ENCODE measurements at regions not wholly inside any gene's neighbourhood (a gene's known extent, or its start where the extent isn't known, plus 50 kb on each side); places are given as distances from the start of the nearest gene placed in this dataset.

- Histone ChIP-seq H3K9me3 (ENCODE audit: control insufficient read depth in 4 of 4, low read length in 3 of 4) (peaks cover 7 to 32% (median 16%) of the 10 kb centered on the region in 4 donors), H3K4me3 (ENCODE audit: low read depth in 1 of 3, low read length in 3 of 3) (no peak overlapping the region), H3K9ac (ENCODE audit: low read depth in 1 of 2, low read length in 2 of 2) (no peak overlapping the region), H3K27ac (ENCODE audit: low read depth in 1 of 2, low read length in 2 of 2) (no peak overlapping the region), H3K4me1 (ENCODE audit: control insufficient read depth in 4 of 4, insufficient read depth in 4 of 4, low read length in 3 of 4) (no peaks in the 10 kb centered on the region), H3K36me3 (ENCODE audit: control insufficient read depth in 4 of 4, insufficient read depth in 3 of 4, low read depth in 1 of 4, low read length in 3 of 4) (no peaks in the 10 kb centered on the region), H3K27me3 (ENCODE audit: control insufficient read depth in 4 of 4, insufficient read depth in 4 of 4, low read length in 3 of 4) (no peaks in the 10 kb centered on the region)
- 71% methylated on average over 2 of the region's 2 CpGs for WGBS
- no peak for DNase-seq (ENCODE audit: low spot score)
- no peak for TF ChIP-seq JUND (IDR thresholded peaks at IDR 0.05)
- no peak for TF ChIP-seq FOXA2 (IDR thresholded peaks at IDR 0.05)
- no peak for TF ChIP-seq HNF4A (conservative IDR thresholded peaks at IDR 0.05)
- TF ChIP-seq ZBTB33 (IDR thresholded peaks at IDR 0.05) = no peak
- no peak for TF ChIP-seq ATF3 (IDR thresholded peaks at IDR 0.05)
- no peak for TF ChIP-seq HNF4G (IDR thresholded peaks at IDR 0.05)
- no peak for TF ChIP-seq MAX (IDR thresholded peaks at IDR 0.05)
These were observed 546.9 kb upstream of the PKDCC start for GRCh38 chr2:41500895-41501294.

GRCh38 chr2:41502752-41503151 is 545.1 kb upstream of the PKDCC start:
- TF ChIP-seq ATF3 (IDR thresholded peaks at IDR 0.05) = no peak
- no peak for TF ChIP-seq MAX (IDR thresholded peaks at IDR 0.05)
- TF ChIP-seq RAD21 (IDR thresholded peaks at IDR 0.05) = no peak
- no peak for TF ChIP-seq FOXA2 (IDR thresholded peaks at IDR 0.05)
- no peak for TF ChIP-seq NR2F2 (IDR thresholded peaks at IDR 0.05)
- TF ChIP-seq REST (IDR thresholded peaks at IDR 0.05) = no peak
- TF ChIP-seq HNF4G (IDR thresholded peaks at IDR 0.05) = no peak
- no peak for TF ChIP-seq FOXA1 (IDR thresholded peaks at IDR 0.05)
- TF ChIP-seq YY1 (IDR thresholded peaks at IDR 0.05) = no peak
- no peak for TF ChIP-seq GABPA (IDR thresholded peaks at IDR 0.05 in 1 of 2, conservative IDR thresholded peaks at IDR 0.05 in 1 of 2)
- TF ChIP-seq ZBTB33 (IDR thresholded peaks at IDR 0.05) = no peak
- no peak for TF ChIP-seq CTCF (IDR thresholded peaks at IDR 0.05; ENCODE audit: low read depth, low read length, missing input control)
- Histone ChIP-seq H3K36me3 (ENCODE audit: control insufficient read depth in 4 of 4, insufficient read depth in 3 of 4, low read depth in 1 of 4, low read length in 3 of 4) (no peaks in the 10 kb centered on the region), H3K27ac (ENCODE audit: low read depth in 1 of 2, low read length in 2 of 2) (no peak overlapping the region), H3K9me3 (ENCODE audit: control insufficient read depth in 4 of 4, low read length in 3 of 4) (peaks cover 2 to 19% (median 4%) of the 10 kb centered on the region in 4 donors), H3K4me1 (ENCODE audit: control insufficient read depth in 4 of 4, insufficient read depth in 4 of 4, low read length in 3 of 4) (no peaks in the 10 kb centered on the region), H3K4me3 (ENCODE audit: low read depth in 1 of 3, low read length in 3 of 3) (no peak overlapping the region), H3K9ac (ENCODE audit: low read depth in 1 of 2, low read length in 2 of 2) (no peak overlapping the region), H3K27me3 (ENCODE audit: control insufficient read depth in 4 of 4, insufficient read depth in 4 of 4, low read length in 3 of 4) (no peaks in the 10 kb centered on the region)
- 76% methylated on average over 1 of the region's 1 CpG for WGBS
- no peak for DNase-seq (ENCODE audit: low spot score)
